GM18858 (cell line): ENCODE measurements at regions not wholly inside any gene's neighbourhood (a gene's known extent, or its start where the extent isn't known, plus 50 kb on each side); places are given as distances from the start of the nearest gene placed in this dataset.
"Not testable (repeated sequence)": the region's sequence is repeated elsewhere in the genome, so short reads cannot be mapped to it uniquely, and the experiment has no call there.

Source experiments
- ATAC-seq: cut with Tn5 transposase; IDR thresholded peaks from one replicate; pipeline ENCODE4 v1.9.1; 2021; ENCODE audit not compliant: unreplicated experiment

DNA sequence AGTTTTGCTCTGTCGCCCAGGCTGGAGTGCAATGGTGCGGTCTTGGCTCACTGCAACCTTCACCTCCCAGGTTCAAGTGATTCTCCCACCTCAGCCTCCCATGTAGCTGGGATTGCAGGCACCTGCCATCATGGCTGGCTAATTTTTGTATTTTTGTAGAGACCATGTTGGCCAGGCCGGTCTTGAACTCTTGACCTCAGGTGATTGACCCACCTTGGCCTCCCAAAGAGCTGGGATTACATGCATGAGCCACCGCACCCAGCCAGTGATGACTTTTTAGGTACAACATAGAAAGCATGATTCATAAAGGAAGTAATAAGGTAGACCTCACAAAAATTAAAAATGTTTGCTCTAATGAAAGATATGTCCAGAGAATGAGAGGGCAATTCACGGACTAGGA, 1119.1 kb downstream of the SUCLG1 start:
- not testable (repeated sequence) for ATAC-seq

DNA sequence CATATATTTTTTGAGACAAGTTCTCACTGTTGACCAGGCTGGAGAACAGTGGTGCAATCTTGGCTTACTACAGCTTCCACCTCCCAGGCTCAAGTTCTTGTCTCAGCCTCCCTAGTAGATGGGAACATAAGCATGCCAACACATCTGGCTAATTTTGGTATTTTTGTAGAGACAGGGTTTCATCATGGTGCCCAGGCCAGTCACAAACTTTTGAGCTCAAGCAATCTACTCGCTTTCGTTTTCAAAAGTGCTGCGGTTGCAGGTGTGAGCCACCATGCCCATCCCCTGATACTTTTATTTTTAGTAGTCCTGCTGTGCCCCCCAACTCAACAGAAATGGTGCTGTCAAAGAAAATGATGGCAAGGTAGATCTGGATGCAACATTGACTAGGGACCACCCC, 1127.3 kb downstream of the SUCLG1 start:
- no peak for ATAC-seq

DNA sequence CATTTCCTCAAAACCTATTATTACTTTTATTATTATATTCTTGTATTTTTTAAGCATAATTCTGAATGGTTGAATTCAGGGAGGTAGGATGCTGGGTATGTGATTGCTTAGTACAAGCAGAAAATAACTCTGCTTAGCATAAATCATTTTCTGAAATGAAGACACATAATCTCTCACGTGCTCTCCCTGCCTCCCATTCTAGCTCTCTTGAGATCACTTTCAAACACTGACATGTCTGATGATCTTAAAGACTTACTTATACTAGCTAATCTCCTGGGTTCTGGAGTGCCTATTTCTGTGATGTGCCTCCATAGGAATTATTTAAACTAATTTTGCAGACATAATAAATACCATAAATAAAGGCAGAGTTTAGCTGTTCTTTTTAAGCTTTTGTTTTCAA, 1136.0 kb downstream of the SUCLG1 start:
- no peak for ATAC-seq

DNA sequence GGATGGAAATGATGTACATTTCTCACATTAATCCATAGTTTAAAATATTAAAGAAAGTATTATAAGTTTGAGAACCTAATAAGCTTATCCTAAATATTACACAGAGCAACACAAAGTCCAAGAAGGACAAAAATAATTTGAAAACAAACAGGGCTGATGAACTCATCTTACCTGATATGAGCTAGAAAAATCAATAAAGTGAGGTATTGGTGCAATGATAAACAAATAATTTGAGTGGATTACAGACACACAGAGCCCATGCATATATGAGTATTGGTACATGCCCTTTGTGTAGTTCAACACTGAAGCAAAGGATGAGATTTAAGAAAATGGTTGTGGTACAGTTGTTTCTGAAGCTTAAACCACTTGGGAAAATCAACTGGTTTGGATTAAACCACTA, 1139.0 kb downstream of the SUCLG1 start:
- no peak for ATAC-seq

DNA sequence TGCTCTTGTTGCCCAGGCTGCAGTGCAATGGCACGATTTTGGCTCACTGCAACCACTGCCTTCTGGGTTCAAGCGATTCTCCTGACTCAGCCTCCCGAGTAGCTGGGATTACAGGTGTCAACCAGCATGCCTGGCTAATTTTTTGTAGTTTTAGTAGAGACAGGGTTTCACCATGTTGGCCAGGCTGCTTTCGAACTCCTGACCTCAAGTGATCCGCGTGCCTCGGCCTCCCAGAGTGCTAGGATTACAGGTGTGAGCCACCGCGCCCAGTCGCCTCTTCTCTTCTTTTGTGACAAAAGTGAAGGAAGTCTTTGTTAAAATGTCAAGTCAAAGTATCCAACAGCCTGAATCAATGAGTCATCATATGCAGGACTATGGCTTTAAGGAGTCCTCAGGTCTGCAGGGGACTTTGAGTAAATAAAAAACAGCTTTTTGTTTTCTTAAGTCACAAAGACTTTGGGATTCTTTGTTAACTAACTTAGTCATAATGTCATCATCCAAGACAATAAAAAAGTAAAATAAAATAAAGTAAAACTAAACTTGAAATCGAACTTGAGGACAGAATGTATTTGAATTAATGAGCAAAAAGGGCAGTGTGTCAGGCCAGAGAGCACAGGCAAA, 1153.2 kb downstream of the SUCLG1 start:
- ATAC-seq = no peak

DNA sequence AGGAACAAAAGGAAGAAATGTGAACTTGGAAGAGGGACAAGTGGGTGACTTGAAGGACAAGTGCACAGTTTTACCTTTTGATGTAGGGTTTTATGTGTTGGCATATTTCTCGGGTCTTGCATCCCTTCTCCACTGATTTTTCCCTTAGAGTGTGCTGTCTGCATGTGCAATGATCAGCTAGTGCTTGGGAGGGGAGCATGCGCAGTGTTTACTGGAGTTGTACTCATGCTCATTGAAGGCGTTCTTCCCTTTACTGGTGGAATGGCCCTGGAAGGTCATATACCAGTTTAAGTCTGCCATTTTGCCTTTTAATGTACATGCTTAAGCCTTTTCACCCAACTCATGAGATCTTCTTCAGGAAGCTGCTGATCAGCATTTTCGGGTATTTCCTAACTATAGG, 1168.0 kb downstream of the SUCLG1 start:
- no peak for ATAC-seq

DNA sequence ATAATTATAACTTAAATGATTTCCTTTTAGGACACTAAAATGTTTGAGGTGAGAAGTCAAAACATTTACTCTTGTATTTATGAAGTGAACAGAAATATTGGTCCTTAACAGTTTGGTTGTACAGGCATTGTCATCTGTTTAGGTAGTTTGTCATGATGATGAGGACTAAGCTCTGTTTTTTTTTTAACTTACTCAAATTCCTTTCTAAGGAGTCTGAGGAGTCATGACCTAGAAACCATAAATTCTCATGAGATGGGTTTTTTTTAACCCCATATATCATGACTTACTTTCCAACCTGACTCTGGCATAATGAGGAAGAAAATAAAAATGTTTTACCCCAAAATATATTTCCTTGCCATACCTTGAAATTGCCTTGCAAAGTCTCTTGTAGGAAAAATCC, 1176.2 kb downstream of the SUCLG1 start:
- no peak for ATAC-seq

DNA sequence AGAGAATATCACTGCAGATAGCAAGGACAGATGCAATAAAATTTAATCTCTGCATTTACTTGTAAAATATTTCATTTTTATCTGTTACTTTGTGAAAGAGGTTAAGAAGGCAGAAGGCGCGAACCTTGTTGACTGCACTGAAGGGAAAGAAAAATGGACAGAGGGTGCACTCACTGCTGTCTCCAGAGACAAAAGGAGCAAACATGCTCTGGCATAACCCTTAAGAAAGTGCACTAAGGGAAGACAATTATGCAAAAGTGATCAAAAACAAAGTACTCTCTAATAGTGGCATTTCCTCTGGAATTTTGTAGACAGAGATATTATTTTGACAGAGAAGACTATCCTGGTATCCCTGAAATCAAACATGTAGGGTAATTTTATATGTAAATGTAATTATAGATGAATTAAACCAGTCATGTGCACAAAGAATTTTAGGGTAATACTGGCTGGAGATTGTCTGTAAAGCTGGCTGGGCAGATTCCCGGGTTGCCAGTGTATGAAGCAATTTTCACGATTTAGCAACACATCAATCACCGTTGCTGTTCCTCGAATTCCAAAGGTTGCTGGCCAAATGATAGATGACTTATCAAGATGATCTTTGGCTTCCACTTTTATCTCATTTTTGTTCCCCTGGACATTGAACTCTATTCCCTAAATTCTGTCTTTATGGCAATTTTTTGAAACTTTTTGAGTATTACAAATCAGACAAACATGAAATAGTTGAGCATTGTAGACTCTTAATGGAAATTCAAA, 1176.9 kb downstream of the SUCLG1 start:
- ATAC-seq = no peak

DNA sequence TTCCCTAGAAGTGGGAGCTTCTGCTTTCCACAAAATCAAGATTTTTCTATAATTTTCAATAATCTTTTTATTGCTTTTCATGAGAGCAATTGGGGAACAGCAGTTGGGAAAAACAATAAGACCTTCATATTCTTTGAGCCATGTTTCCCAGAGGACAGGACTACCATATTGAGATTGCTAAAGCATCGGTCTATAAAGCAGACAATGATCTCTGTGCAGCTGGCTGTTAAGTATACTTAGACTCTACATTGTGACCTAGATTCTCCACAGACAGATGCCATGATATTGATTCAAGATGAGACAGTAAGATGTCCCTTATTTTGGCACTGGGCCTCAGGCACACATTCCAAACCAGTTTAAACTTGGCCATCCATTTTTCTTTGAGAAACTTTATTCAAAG, 1178.7 kb downstream of the SUCLG1 start:
- no peak for ATAC-seq

DNA sequence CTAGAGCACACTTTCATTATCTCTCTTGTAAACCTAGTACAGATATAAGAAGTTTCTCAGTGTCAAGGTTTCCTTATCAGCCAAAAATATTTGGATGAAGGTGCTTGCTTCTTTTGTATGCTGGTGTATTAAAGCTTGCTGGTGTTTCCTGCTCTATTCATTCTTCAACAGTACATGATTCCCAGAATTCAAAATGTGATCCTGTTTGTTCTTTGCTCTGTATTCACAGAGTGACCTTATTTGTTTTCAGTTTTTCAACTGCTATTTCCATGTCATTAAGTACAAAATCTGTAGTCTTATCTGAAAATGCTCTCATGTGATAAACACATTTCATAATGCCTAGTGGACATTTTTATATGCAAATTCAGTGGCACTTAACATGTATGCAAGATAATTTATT, 1185.8 kb downstream of the SUCLG1 start:
- ATAC-seq = no peak

DNA sequence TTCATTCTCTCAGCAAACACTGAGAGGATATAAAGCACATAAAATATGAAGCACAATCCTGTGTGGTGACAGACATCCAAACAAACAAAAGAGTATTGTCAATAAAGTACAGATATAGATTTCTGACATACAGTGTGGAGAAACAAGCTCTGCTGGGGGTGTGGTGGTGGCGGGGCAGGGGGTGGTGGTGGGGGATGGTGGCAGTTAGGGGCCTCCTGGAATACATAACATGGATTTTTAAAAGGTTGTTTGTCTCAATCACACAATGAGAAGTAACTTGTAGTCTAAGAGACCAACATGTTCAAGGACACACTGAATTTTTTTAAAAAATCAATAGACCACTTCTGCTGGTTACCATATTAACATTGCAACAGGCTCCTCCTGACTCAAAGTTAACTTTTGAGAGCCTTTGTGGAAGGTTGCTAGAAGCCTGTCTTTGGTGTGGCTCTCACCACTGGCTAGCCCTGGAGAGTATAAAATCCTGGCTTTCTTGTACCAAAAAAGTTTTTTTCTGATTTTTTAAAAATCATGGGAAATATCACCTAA, 1197.4 kb downstream of the SUCLG1 start:
- ATAC-seq = no peak

DNA sequence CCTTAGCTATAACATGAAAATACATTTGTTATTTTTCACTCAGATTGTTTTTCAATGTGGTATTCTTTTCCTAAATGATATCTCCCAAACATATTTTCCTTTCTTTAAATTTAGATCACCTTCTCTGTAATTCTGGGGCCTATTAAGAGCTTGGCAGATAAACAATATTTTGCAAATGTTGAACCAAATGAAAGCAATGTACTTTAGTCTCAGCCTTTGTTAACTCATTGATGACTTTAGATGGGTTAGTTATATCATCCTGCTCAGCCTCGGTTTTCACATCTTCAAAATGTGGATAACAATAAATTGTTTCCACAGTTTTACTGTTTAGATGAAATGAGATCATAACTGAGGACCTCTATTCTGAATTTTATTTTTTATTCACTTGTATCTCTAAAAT, 1205.2 kb downstream of the SUCLG1 start:
- no peak for ATAC-seq

DNA sequence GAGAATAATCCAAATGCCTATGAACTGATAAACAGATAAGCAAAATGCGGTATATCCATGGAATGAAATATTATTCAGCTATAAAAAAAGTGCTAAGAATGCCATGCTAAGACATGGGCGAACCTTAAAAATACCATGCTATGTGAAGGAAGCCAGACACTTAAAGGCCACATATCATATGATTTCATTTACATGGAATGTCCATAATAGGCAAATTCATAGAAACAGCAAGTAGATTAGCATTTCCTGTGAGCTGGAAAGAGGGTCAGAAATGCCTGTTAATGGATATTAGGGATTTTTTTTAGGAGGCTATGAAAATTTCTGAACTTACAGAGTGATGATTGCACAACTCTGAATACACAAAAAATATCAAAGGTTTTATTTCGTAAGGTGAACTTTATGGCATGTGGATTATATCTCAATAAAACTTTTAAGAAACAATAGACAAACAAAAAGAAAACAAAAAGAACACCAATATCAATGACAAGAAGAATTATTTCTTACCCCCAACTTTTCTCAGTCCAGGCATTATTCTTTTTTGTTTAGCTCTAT, 1207.7 kb downstream of the SUCLG1 start:
- no peak for ATAC-seq

DNA sequence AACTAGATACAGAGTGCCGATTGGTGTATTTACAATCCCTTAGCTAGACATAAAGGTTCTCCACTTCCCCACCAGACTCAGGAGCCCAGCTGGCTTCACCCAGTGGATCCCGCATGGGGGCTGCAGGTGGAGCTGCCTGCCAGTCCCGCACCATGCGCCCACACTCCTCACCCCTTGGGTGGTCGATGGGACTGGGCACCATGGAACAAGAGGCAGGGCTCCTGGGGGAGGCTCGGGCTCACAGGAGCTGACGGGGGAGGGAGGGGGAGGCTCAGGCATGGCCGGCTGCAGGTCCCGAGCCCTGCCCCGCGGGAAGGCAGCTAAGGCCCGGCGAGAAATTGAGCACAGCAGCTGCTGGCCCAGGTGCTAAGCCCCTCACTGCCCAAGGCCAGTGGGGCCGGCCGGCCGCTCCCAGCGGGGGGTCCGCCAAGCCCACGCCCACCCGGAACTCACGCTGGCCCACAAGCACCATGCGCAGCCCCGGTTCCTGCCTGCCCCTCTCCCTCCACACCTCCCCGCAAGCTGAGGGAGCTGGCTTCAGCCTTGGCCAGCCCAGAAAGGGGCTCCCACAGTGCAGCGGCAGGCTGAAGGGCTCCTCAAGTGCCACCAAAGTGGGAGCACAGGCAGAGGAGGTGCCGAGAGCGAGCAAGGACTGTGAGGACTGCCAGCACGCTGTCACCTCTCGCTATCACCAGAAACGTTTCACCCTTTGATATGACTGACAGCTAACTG, 1213.1 kb downstream of the SUCLG1 start:
- not testable (repeated sequence) for ATAC-seq

DNA sequence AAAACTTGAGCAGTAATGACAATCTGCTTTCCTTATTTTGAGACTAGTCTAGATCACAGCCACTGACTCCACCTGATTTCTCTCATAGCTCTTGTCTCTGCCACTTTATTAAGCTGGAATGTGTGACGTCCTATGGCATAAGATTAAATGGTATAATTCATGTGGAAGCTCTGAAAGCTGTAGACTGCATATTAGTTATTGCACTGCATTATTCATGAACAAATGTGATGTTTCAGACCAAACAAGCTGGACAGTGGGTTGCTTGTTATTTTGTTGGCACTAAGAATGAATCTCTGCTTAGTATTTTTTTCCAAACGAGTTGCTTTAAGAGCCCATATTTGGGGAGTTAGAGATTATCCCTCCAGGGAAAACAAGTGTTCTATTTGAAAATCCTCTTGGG, 1218.5 kb downstream of the SUCLG1 start:
- no peak for ATAC-seq

DNA sequence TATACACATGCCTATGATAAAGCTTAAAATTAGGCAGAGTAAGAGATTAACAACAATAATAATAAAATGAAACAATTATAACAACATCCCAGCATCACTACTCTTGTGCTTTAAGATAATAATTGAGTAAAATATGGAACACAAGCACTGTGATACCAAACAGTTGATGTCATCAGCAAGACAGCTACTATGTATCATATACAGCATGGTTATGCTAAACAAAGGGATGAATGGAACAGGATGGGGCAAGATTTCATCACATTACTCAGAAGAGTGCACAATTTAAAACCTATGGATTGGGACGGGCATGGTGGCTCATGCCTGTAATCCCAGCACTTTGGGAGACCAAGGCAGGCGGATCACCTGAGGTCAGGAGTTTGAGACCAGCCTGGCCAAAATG, 1221.0 kb downstream of the SUCLG1 start:
- no peak for ATAC-seq

DNA sequence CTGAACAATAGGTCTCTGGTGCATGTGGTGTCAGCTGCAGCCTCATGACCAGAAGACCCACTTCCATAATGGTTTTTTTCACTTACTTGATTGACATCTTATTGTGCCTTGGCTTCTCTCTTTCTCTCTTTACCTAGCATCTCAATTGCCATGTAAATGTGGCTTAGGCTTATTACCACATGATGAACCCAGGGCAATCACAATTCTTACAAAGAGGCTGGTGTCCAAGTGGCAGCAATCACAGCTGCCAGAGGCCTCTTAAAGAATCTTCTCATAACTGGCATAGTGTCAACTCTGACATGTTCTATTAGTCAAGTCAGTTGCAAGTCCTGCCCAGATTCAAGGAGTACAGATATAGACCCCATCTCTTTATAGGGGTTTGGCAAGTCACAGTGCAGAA, 1224.8 kb downstream of the SUCLG1 start:
- ATAC-seq = no peak

DNA sequence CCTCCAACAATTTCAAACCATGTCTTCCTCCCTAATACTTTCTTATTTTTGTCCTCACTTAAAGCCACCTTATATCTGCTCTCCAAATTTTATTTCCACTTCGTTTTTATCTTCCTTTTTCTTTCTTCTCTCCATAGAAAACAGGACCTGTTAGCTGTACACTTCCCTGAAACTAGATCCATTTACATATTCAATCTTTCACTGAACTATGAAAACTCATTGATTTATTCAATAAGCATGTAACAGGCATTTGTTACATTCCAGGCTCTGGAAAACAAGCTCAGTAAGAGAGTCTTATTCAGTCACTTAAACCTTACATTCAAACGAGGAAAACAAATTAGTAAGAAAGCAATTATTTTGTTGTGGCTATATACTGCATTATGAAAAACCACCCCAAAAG, 1225.3 kb downstream of the SUCLG1 start:
- no peak for ATAC-seq

DNA sequence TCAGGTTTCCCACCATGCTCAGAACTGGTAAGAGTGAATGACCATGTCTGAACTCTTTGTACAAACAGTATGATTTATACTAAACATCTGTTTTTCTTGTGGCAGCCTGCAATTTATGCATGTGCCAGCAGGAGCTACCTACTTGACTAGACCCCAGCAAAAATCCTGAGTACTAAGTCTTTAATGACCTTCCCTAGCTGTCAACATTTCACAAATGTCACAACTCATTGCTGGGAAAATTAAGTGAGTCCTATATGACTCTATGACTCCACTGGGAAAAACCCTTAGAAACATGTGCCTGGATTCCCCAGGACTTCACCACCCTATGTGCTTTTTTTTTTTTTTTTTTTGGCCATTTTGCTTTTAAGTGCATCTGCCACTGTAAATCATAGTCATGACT, 1225.8 kb downstream of the SUCLG1 start:
- ATAC-seq = no peak

DNA sequence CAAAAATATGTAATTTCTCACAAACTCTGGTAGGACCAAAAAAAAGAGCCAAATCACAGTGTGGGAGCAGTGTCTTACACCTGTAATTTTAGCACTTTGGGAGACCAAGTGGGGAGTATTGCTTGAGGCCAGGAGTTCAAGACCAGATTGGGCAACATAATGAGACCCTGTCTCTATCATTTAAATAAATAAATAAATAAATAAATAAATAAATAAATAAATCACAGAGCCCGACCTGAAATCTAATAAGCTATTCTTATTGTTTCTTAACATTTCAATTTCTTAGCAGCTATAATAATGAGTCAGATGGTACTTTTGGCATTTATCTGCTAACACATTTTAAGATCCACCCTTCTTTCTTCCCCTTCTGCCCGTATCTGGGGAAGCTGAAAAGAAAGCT, 1229.6 kb downstream of the SUCLG1 start:
- ATAC-seq = no peak

DNA sequence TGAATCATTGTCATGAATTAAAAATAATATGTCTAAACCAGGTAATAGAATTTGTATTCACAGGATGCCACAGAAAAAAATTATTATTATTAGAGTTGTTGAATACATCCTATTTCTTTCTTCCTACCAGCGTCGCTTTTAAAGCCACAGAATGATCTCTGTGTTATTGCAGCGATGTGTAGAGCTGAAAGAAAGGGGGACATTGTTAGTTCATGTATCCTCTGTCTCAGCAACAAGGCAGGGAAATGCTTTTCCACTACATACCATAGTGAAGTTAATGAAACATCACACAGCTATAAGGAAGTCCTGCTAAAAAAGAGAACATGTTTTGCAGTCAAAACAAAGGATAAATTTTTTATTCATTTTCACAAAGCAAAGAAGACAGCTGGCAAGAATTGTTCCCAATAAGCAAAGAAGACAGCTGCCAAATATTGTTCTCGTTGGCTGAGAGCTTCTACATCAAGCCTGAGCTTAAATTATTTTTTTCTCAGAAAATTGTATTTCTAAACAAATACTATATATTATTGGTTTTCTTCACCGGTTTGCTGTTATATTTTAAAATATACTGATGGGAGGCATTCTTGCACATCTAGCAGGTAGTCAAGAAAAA, 1234.4 kb downstream of the SUCLG1 start:
- no peak for ATAC-seq
